AG08395 (cell line): ENCODE measurements at regions not wholly inside any gene's neighbourhood (a gene's known extent, or its start where the extent isn't known, plus 50 kb on each side); places are given as distances from the start of the nearest gene placed in this dataset.

Experiments used
- DNase-seq: peaks from one replicate; pipeline ENCODE4 v3.0.0; 2012; ENCODE audit warnings: mixed read lengths, low spot score

GRCh38 chr11:27907091-27907490 lies 200.9 kb downstream of the KIF18A start:
- DNase-seq, result no peak

- DNase-seq, result peak; percentile 81
Observed at GRCh38 chr11:27904358-27905055, 203.4 kb downstream of the KIF18A start.

GRCh38 chr11:27902981-27903624 lies 202.8 kb upstream of the BDNF start:
- peak; percentile 72 for DNase-seq

- no peak for DNase-seq
Observed at GRCh38 chr11:27898166-27898565, 197.9 kb upstream of the BDNF start.

- no peak for DNase-seq
Observed at GRCh38 chr11:27896096-27896495, 195.8 kb upstream of the BDNF start.

- no peak for DNase-seq
Observed at GRCh38 chr11:27894552-27894951, 194.3 kb upstream of the BDNF start.

- DNase-seq, result no peak
Observed at GRCh38 chr11:27886857-27887256, 186.6 kb upstream of the BDNF start.

- DNase-seq, result no peak
Observed at GRCh38 chr11:27882066-27882697, 181.9 kb upstream of the BDNF start.

- no peak for DNase-seq
Observed at GRCh38 chr11:27875831-27876775, 175.8 kb upstream of the BDNF start.

- DNase-seq, result no peak
Observed at GRCh38 chr11:27874998-27875830, 175.0 kb upstream of the BDNF start.

- DNase-seq, result no peak
Observed at GRCh38 chr11:27873664-27874063, 173.4 kb upstream of the BDNF start.

GRCh38 chr11:27871056-27871455 lies 170.8 kb upstream of the BDNF start:
- no peak for DNase-seq

GRCh38 chr11:27869701-27870100 lies 169.4 kb upstream of the BDNF start:
- DNase-seq, result no peak

GRCh38 chr11:27868709-27869108 lies 168.5 kb upstream of the BDNF start:
- no peak for DNase-seq

- no peak for DNase-seq
Observed at GRCh38 chr11:27868226-27868625, 168.0 kb upstream of the BDNF start.

GRCh38 chr11:27865105-27865504 lies 164.8 kb upstream of the BDNF start:
- no peak for DNase-seq

GRCh38 chr11:27864611-27865010 lies 164.4 kb upstream of the BDNF start:
- no peak for DNase-seq

- no peak for DNase-seq
Observed at GRCh38 chr11:27864091-27864491, 163.8 kb upstream of the BDNF start.

- DNase-seq, result no peak
Observed at GRCh38 chr11:27863637-27864036, 163.4 kb upstream of the BDNF start.

GRCh38 chr11:27861706-27862430 lies 161.6 kb upstream of the BDNF start:
- DNase-seq, result peak; percentile 88

GRCh38 chr11:27860811-27861210 lies 160.6 kb upstream of the BDNF start:
- DNase-seq, result no peak
